ENCODE measurements at regions not wholly inside any gene's neighbourhood (a gene's known extent, or its start where the extent isn't known, plus 50 kb on each side); places are given as distances from the start of the nearest gene placed in this dataset.
"Not testable (repeated sequence)": the region's sequence is repeated elsewhere in the genome, so short reads cannot be mapped to it uniquely, and the experiment has no call there.

GRCh38 chr7:12007576-12007975, 175.6 kb upstream of the THSD7A start:
- DNase-seq, result no peak

GRCh38 chr7:12013983-12014382, 182.0 kb upstream of the THSD7A start:
- DNase-seq, result no peak

- no peak for DNase-seq
These were observed 184.4 kb upstream of the THSD7A start for GRCh38 chr7:12016439-12016838.

- DNase-seq, result no peak
These were observed 185.0 kb upstream of the THSD7A start for GRCh38 chr7:12017046-12017445.

- peak; percentile 91 for DNase-seq
These were observed 189.1 kb upstream of the TMEM106B start for GRCh38 chr7:12022011-12022410.

GRCh38 chr7:12025246-12025645, 185.8 kb upstream of the TMEM106B start:
- no peak for DNase-seq

GRCh38 chr7:12028508-12028907, 182.6 kb upstream of the TMEM106B start:
- DNase-seq, result no peak

GRCh38 chr7:12030116-12030515, 181.0 kb upstream of the TMEM106B start:
- no peak for DNase-seq

GRCh38 chr7:12031186-12031585, 179.9 kb upstream of the TMEM106B start:
- no peak for DNase-seq

GRCh38 chr7:12031638-12032037, 179.5 kb upstream of the TMEM106B start:
- DNase-seq, result no peak

- DNase-seq, result no peak
These were observed 178.9 kb upstream of the TMEM106B start for GRCh38 chr7:12032146-12032545.

- not testable (repeated sequence) for DNase-seq
These were observed 167.6 kb upstream of the TMEM106B start for GRCh38 chr7:12043457-12043856.

- DNase-seq, result no peak
These were observed 158.9 kb upstream of the TMEM106B start for GRCh38 chr7:12052211-12052610.

GRCh38 chr7:12053561-12053960, 157.5 kb upstream of the TMEM106B start:
- no peak for DNase-seq

GRCh38 chr7:12054830-12055229, 156.3 kb upstream of the TMEM106B start:
- no peak for DNase-seq

- no peak for DNase-seq
These were observed 154.7 kb upstream of the TMEM106B start for GRCh38 chr7:12056381-12056780.

GRCh38 chr7:12056977-12057376, 154.1 kb upstream of the TMEM106B start:
- no peak for DNase-seq

- DNase-seq, result no peak
These were observed 149.0 kb upstream of the TMEM106B start for GRCh38 chr7:12062062-12062461.

GRCh38 chr7:12064586-12065127, 146.4 kb upstream of the TMEM106B start:
- no peak for DNase-seq

- no peak for DNase-seq
These were observed 145.1 kb upstream of the TMEM106B start for GRCh38 chr7:12066004-12066403.

- no peak for DNase-seq
These were observed 144.6 kb upstream of the TMEM106B start for GRCh38 chr7:12066521-12066920.

GRCh38 chr7:12067156-12067831, 143.8 kb upstream of the TMEM106B start:
- peak; percentile 59 for DNase-seq

- no peak for DNase-seq
These were observed 141.3 kb upstream of the TMEM106B start for GRCh38 chr7:12069757-12070156.

GRCh38 chr7:12074889-12075288, 136.2 kb upstream of the TMEM106B start:
- DNase-seq, result no peak

- no peak for DNase-seq
These were observed 131.1 kb upstream of the TMEM106B start for GRCh38 chr7:12080006-12080405.

All from NCI-H526 treated with DMSO at 0.1 percent for 48 hours (cell line).